GM23248 (cell line): ENCODE measurements at regions not wholly inside any gene's neighbourhood (a gene's known extent, or its start where the extent isn't known, plus 50 kb on each side); places are given as distances from the start of the nearest gene placed in this dataset.

Source experiments
- DNase-seq: peaks from one replicate; pipeline ENCODE4 v3.0.0-alpha.2; 2015
- H2AFZ ChIP-seq: fragments of 200-600 bp; sonication (generic); 2 replicates; pipeline ENCODE4 v1.6.1; 2016; ENCODE audit warnings: antibody characterized with exemption
- H3F3A ChIP-seq: fragments of 200-600 bp; sonication (generic); 2 replicates; pipeline ENCODE4 v1.6.1; 2016; ENCODE audit warnings: mild to moderate bottlenecking, antibody characterized with exemption, mixed run types; ENCODE audit not compliant: insufficient read depth
- H3K27ac ChIP-seq: fragments of 200-600 bp; sonication (generic); 2 replicates; pipeline ENCODE4 v1.5.1; 2016; ENCODE audit warnings: mild to moderate bottlenecking
- H3K27me3 ChIP-seq: fragments of 200-600 bp; sonication (generic); replicated peaks from 2 replicates; pipeline ENCODE4 v1.6.1; 2016; ENCODE audit warnings: mild to moderate bottlenecking; ENCODE audit not compliant: insufficient read depth
- H3K36me3 ChIP-seq: fragments of 200-600 bp; sonication (generic); 2 replicates; pipeline ENCODE4 v1.6.1; 2016; ENCODE audit warnings: low read depth, mild to moderate bottlenecking
- H3K4me1 ChIP-seq: fragments of 200-600 bp; sonication (generic); 2 replicates; pipeline ENCODE4 v1.6.1; 2016; ENCODE audit warnings: mild to moderate bottlenecking; ENCODE audit not compliant: insufficient read depth
- H3K4me2 ChIP-seq: fragments of 200-600 bp; sonication (generic); one replicate; pipeline ENCODE4 v1.6.1; 2016; ENCODE audit warnings: mild to moderate bottlenecking; ENCODE audit not compliant: unreplicated experiment
- H3K4me3 ChIP-seq: fragments of 200-600 bp; sonication (generic); 2 replicates; pipeline ENCODE4 v1.5.1; 2016; ENCODE audit warnings: mild to moderate bottlenecking
- H3K79me2 ChIP-seq: fragments of 200-600 bp; sonication (generic); 2 replicates; pipeline ENCODE4 v1.6.1; 2016; ENCODE audit warnings: mild to moderate bottlenecking; ENCODE audit not compliant: insufficient read depth
- H3K9ac ChIP-seq: fragments of 200-600 bp; sonication (generic); 2 replicates; pipeline ENCODE4 v1.6.1; 2016; ENCODE audit warnings: mild to moderate bottlenecking
- H3K9me2 ChIP-seq: fragments of 200-600 bp; sonication (generic); 2 replicates; pipeline ENCODE4 v1.6.1; 2016; ENCODE audit warnings: mixed run types, mild to moderate bottlenecking, moderate library complexity; ENCODE audit not compliant: insufficient read depth
- H3K9me3 ChIP-seq: fragments of 200-600 bp; sonication (generic); one replicate; pipeline ENCODE4 v1.6.1; 2017; ENCODE audit warnings: low read depth
- H4K20me1 ChIP-seq: fragments of 200-600 bp; sonication (generic); 2 replicates; pipeline ENCODE4 v1.6.0; 2016; ENCODE audit not compliant: insufficient read depth
- EZH2 ChIP-seq: fragments of 200-600 bp; sonication (generic); IDR thresholded peaks from 2 replicates; pipeline ENCODE4 v1.6.1; 2018; ENCODE audit warnings: antibody characterized with exemption, mild to moderate bottlenecking; ENCODE audit not compliant: insufficient read depth, poor library complexity, severe bottlenecking
- EZH2phosphoT487 ChIP-seq: fragments of 200-600 bp; sonication (generic); IDR thresholded peaks from 2 replicates; pipeline ENCODE4 v1.6.1; 2018; ENCODE audit warnings: antibody characterized with exemption, moderate library complexity, mild to moderate bottlenecking, low read depth; ENCODE audit not compliant: insufficient read depth
- WGBS, 2 experiments: methylation state at CpG; one replicate each; pipeline ENCODE4 v1.1.6; 2015 to 2017; ENCODE audit warnings: low lambda C conversion rate in 2 of 2, low coverage in 1 of 2; ENCODE audit errors: missing lambda C conversion rate in 2 of 2; 5-methylcytosine and 5-hydroxymethylcytosine counted together
- in situ Hi-C: fragments of 300-500 bp; cut with MboI; formaldehyde crosslinking; loops from 2 replicates; pipeline ENCODE4 v1.15.0; 2020

DNA sequence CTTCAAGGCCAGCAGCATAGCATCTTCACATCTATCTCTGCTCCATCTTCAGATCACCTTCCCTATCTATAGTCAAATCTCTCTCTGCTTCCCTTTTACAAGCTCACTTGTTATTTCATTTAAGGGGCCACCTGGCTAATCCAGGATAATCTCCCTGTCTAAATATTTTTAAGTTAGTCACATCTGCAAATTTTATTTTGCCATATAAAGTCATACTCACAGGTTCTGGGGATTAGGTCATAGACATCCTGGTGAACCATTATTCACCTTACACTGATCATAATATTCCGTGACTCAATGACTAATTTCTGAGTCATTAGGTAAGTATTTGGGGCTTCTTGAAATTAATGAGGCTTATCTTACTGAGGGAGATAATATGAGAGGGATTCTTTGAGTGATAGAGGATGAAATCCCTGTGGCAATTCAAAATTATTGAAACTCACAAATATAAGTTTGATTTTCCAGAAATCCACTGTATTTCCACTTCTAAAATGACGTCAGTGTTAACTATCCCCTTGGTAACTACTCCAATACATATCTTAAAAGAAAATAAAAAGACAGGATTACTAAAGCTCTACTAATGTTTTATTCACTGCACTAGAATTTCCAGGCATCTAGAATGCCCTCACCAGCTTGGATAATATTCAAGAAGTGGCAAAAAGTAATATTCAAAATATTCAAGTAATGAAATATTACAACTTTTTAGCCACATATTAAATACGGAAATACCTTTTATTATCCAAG lies 93.7 kb upstream of the RBMS3 start:
- peak; percentile 88 for DNase-seq
- Histone ChIP-seq H2AFZ (no peak overlapping the region), H3K9me2 (no peaks in the 10 kb centered on the region), H3K27ac (peak overlapping the region; percentile 87), H3K79me2 (no peaks in the 10 kb centered on the region), H3F3A (peaks cover 50% of the 10 kb centered on the region), H3K9ac (peak overlapping the region; percentile 30; the same call in 1 of the 2 replicates), H3K9me3 (peaks cover under 1% of the 10 kb centered on the region), H3K4me2 (peak overlapping the region; percentile 57), H3K4me3 (no peak overlapping the region), H4K20me1 (no peaks in the 10 kb centered on the region), H3K27me3 (no peaks in the 10 kb centered on the region), H3K4me1 (peaks cover 53% of the 10 kb centered on the region), H3K36me3 (no peaks in the 10 kb centered on the region)
- in situ Hi-C loops = no loop called here
- TF ChIP-seq EZH2phosphoT487 = no peak
- no peak for TF ChIP-seq EZH2
- WGBS, 2 experiments = 19 to 20% methylated on average over 3 of the region's 3 CpGs

DNA sequence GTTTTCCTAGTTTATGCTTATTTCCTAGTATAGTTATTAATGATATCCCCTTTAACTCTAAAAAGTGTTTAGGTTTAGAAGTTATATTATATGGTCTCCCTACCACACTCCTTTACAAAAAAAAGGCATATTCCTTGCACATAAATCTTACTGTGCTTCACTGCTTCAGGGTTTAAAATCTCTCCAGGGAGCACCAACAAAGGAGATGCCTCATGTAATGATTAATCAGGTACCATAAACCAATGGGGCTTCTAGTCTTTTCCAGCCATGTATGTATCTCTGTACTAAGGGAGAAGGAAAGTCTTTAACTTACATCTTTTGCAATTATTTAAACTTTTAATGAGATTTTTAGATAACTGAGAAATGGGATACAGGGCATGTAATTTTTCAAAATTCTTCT lies 91.5 kb upstream of the RBMS3 start:
- Histone ChIP-seq H3K79me2 (no peaks in the 10 kb centered on the region), H3K9me2 (no peaks in the 10 kb centered on the region), H3K9me3 (peaks cover 2% of the 10 kb centered on the region), H3K4me3 (no peak overlapping the region), H3K27ac (no peak overlapping the region), H2AFZ (no peak overlapping the region), H4K20me1 (no peaks in the 10 kb centered on the region), H3K36me3 (no peaks in the 10 kb centered on the region), H3K4me1 (peaks cover 37% of the 10 kb centered on the region), H3F3A (peaks cover 36% of the 10 kb centered on the region), H3K9ac (no peak overlapping the region), H3K27me3 (no peaks in the 10 kb centered on the region), H3K4me2 (no peak overlapping the region)
- no peak for DNase-seq
- TF ChIP-seq EZH2 = no peak
- no peak for TF ChIP-seq EZH2phosphoT487
- in situ Hi-C loops = no loop called here

DNA sequence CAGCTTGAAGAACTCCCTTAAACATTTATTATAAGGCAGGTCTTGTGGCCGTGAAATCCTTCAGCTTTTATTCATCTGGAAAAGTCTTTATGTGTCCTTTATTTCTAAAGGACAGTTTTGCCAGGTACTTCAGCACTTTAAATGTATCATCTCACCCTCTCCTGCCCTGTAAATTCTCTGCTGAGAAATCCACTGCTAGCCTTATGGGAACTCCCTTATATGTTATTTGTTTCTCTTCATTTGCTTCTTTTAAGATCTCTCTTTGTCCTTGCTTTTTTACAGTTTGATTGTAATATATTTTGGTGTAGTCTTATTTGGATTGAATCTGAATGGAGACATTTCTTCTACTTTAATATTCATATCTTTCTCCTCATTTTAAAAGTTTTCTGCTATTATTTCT lies 86.7 kb upstream of the RBMS3 start:
- H3K27ac ChIP-seq = no peak overlapping the region
- H3K79me2 ChIP-seq = no peaks in the 10 kb centered on the region
- TF ChIP-seq EZH2 = no peak
- TF ChIP-seq EZH2phosphoT487 = no peak
- WGBS, 2 experiments = 79 to 91% methylated on average over 1 of the region's 1 CpG
- H2AFZ ChIP-seq = no peak overlapping the region
- in situ Hi-C loops = no loop called here
- H3K27me3 ChIP-seq = no peaks in the 10 kb centered on the region
- no peak overlapping the region for H3K4me3 ChIP-seq
- no peak overlapping the region for H3K9ac ChIP-seq
- H3K4me2 ChIP-seq = no peak overlapping the region
- H3F3A ChIP-seq = no peaks in the 10 kb centered on the region
- peaks cover 2% of the 10 kb centered on the region for H3K9me3 ChIP-seq
- H4K20me1 ChIP-seq = no peaks in the 10 kb centered on the region
- no peaks in the 10 kb centered on the region for H3K9me2 ChIP-seq
- no peaks in the 10 kb centered on the region for H3K36me3 ChIP-seq
- DNase-seq = no peak
- H3K4me1 ChIP-seq = no peaks in the 10 kb centered on the region

DNA sequence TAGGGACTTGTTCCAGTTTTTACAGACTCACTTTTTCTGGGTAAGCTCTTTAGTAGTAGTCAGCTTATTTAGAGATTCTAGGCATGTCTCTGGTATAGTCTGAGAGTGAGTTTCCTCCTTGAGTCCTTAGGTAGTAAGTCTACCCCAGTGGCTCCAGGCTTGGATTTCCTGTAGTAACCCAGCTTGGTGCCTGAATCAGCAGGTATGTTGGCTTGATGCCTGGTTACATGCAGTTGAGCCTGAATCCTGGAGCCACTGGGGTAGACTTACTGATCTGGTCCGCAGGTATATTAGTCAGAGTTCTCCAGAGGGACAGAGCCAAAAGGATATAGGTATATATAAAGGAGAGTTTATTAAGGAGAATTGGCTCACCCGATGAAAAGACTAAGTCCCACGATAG lies 85.8 kb upstream of the RBMS3 start:
- H2AFZ ChIP-seq = no peak overlapping the region
- no peaks in the 10 kb centered on the region for H3K36me3 ChIP-seq
- DNase-seq = no peak
- H3F3A ChIP-seq = no peaks in the 10 kb centered on the region
- no peaks in the 10 kb centered on the region for H3K27me3 ChIP-seq
- 46 to 57% methylated on average over 3 of the region's 3 CpGs for WGBS, 2 experiments
- H3K4me1 ChIP-seq = no peaks in the 10 kb centered on the region
- no peaks in the 10 kb centered on the region for H4K20me1 ChIP-seq
- no peak overlapping the region for H3K4me2 ChIP-seq
- in situ Hi-C loops = no loop called here
- no peak overlapping the region for H3K4me3 ChIP-seq
- H3K9ac ChIP-seq = no peak overlapping the region
- TF ChIP-seq EZH2phosphoT487 (no peak), EZH2 (no peak)
- H3K79me2 ChIP-seq = no peaks in the 10 kb centered on the region
- H3K27ac ChIP-seq = no peak overlapping the region
- H3K9me3 ChIP-seq = peaks cover 2% of the 10 kb centered on the region
- H3K9me2 ChIP-seq = no peaks in the 10 kb centered on the region
